ENCODE measurements at regions not wholly inside any gene's neighbourhood (a gene's known extent, or its start where the extent isn't known, plus 50 kb on each side); places are given as distances from the start of the nearest gene placed in this dataset.
A peak's percentile ranks its signal among the peaks of the same experiment; 100 is the strongest.

- Mint-ChIP-seq H3K27me3 (ENCODE audit: insufficient read depth) (peaks cover 4% of the 10 kb centered on the region), H3K27ac (peak overlapping the region; percentile 63), H3K4me3 (no peak overlapping the region), H3K4me1 (ENCODE audit: low read depth) (peaks cover 71% of the 10 kb centered on the region), H3K36me3 (ENCODE audit: low read depth) (peaks cover 17% of the 10 kb centered on the region), H3K9me3 (peaks cover 6% of the 10 kb centered on the region)
- no peak for TF ChIP-seq CTCF (IDR thresholded peaks at IDR 0.05)
- no peak for DNase-seq
Observed at GRCh38 chr16:85176541-85177447, 64.5 kb upstream of the CIBAR2 start.

- H3K4me3 Mint-ChIP-seq: no peak overlapping the region
- peaks cover 2% of the 10 kb centered on the region for H3K27me3 Mint-ChIP-seq (ENCODE audit: insufficient read depth)
- no peak for TF ChIP-seq CTCF (IDR thresholded peaks at IDR 0.05)
- peaks cover 65% of the 10 kb centered on the region for H3K4me1 Mint-ChIP-seq (ENCODE audit: low read depth)
- H3K27ac Mint-ChIP-seq: peak overlapping the region; percentile 52; the same call in 1 of the 2 replicates
- no peak for DNase-seq
- peaks cover 12% of the 10 kb centered on the region for H3K36me3 Mint-ChIP-seq (ENCODE audit: low read depth)
- no peaks in the 10 kb centered on the region for H3K9me3 Mint-ChIP-seq
Observed at GRCh38 chr16:85177448-85177846, 65.2 kb upstream of the CIBAR2 start.

- Mint-ChIP-seq H3K36me3 (ENCODE audit: low read depth) (peaks cover 12% of the 10 kb centered on the region), H3K27ac (no peak overlapping the region), H3K4me3 (no peak overlapping the region), H3K9me3 (peaks cover 6% of the 10 kb centered on the region), H3K4me1 (ENCODE audit: low read depth) (peaks cover 58% of the 10 kb centered on the region), H3K27me3 (ENCODE audit: insufficient read depth) (peaks cover 2% of the 10 kb centered on the region)
- TF ChIP-seq CTCF (IDR thresholded peaks at IDR 0.05): no peak
- DNase-seq: no peak
Observed at GRCh38 chr16:85178006-85178591, 65.8 kb upstream of the CIBAR2 start.

- Mint-ChIP-seq H3K27ac (peak overlapping the region; percentile 82; the same call in 1 of the 2 replicates), H3K4me1 (ENCODE audit: low read depth) (peaks cover 53% of the 10 kb centered on the region), H3K4me3 (no peak overlapping the region), H3K36me3 (ENCODE audit: low read depth) (peaks cover 16% of the 10 kb centered on the region), H3K27me3 (ENCODE audit: insufficient read depth) (peaks cover 2% of the 10 kb centered on the region; the same call in 1 of the 2 replicates), H3K9me3 (peaks cover 11% of the 10 kb centered on the region)
- no peak for DNase-seq
- TF ChIP-seq CTCF (IDR thresholded peaks at IDR 0.05): no peak
Observed at GRCh38 chr16:85178596-85178995, 66.3 kb upstream of the CIBAR2 start.

GRCh38 chr16:85179344-85180046, 67.2 kb upstream of the CIBAR2 start:
- Mint-ChIP-seq H3K36me3 (ENCODE audit: low read depth) (peaks cover 25% of the 10 kb centered on the region), H3K27me3 (ENCODE audit: insufficient read depth) (peaks cover under 1% of the 10 kb centered on the region; the same call in 1 of the 2 replicates), H3K27ac (peak overlapping the region; percentile 82), H3K4me1 (ENCODE audit: low read depth) (peaks cover 44% of the 10 kb centered on the region), H3K9me3 (peaks cover 20% of the 10 kb centered on the region), H3K4me3 (peak overlapping the region; percentile 65)
- TF ChIP-seq CTCF (IDR thresholded peaks at IDR 0.05): no peak
- DNase-seq: peak; percentile 13
